H1 (cell line): ENCODE measurements at regions not wholly inside any gene's neighbourhood (a gene's known extent, or its start where the extent isn't known, plus 50 kb on each side); places are given as distances from the start of the nearest gene placed in this dataset.
A peak's percentile ranks its signal among the peaks of the same experiment; 100 is the strongest.

Experiments
- CTCF ChIA-PET: fragments of 300-600 bp; sonication (Branson Sonifier 250); formaldehyde crosslinking; loops from one replicate; lab custom pipeline; 2021; ENCODE audit not compliant: partially characterized antibody; lab: Charles Lee
- POLR2A ChIA-PET: fragments of 300-600 bp; sonication (Branson Sonifier 250); formaldehyde crosslinking; loops from one replicate; lab custom pipeline; 2021; ENCODE audit warnings: inconsistent platforms; ENCODE audit not compliant: partially characterized antibody; lab: Charles Lee
- DNase-seq, 2 experiments: peaks; one replicate each; pipeline versions ENCODE4 v3.0.0 to v3.0.0-alpha.2; 2010 to 2022; ENCODE audit warnings: low spot score in 2 of 2, low read depth in 1 of 2, mixed read lengths in 1 of 2
- FAIRE-seq: peaks from 2 replicates; lab custom pipeline; 2011; peaks lifted over from hg19 to GRCh38; lab: Jason Lieb, UNC
- H2AFZ ChIP-seq: 2 replicates; pipeline ENCODE4 v1.8.1; 2012; ENCODE audit warnings: low read length, inconsistent platforms
- H2AK5ac ChIP-seq: 2 replicates; pipeline ENCODE4 v1.6.1; 2013; ENCODE audit warnings: low read depth, low read length
- H2BK120ac ChIP-seq: replicated peaks from 2 replicates; pipeline ENCODE3; 2013; ENCODE audit warnings: low read depth, low read length, inconsistent platforms
- H2BK12ac ChIP-seq: 2 replicates; pipeline ENCODE4 v1.6.1; 2013; ENCODE audit warnings: low read depth, low read length
- H2BK15ac ChIP-seq: 2 replicates; pipeline ENCODE4 v1.6.1; 2013; ENCODE audit warnings: low read length
- H2BK20ac ChIP-seq: 2 replicates; pipeline ENCODE4 v1.6.1; 2013; ENCODE audit warnings: low read length
- H2BK5ac ChIP-seq: 2 replicates; pipeline ENCODE4 v1.6.1; 2013; ENCODE audit warnings: low read depth, low read length
- H3K14ac ChIP-seq: 2 replicates; pipeline ENCODE4 v1.6.1; 2013; ENCODE audit warnings: inconsistent platforms; ENCODE audit not compliant: insufficient read length
- H3K18ac ChIP-seq: 2 replicates; pipeline ENCODE4 v1.6.1; 2013; ENCODE audit warnings: low read length; ENCODE audit errors: extremely low read depth
- H3K23ac ChIP-seq: 2 replicates; pipeline ENCODE4 v1.6.1; 2013; ENCODE audit warnings: inconsistent platforms; ENCODE audit not compliant: insufficient read length
- H3K23me2 ChIP-seq: 2 replicates; pipeline ENCODE4 v1.6.1; 2013; ENCODE audit warnings: low read depth, low read length
- H3K27ac ChIP-seq: 2 replicates; pipeline ENCODE4 v1.6.1; 2011; ENCODE audit warnings: low read depth, low read length, inconsistent platforms
- H3K27me3 ChIP-seq, 4 experiments: replicated peaks in 1 of 4; 1 replicate in 1 of 4; 2 replicates in 3 of 4; pipeline versions ENCODE4 v1.6.1 to v1.8.1; 2011 to 2013; ENCODE audit warnings: low read length in 3 of 4, mild to moderate bottlenecking in 3 of 4, inconsistent platforms in 2 of 4, mixed read lengths in 2 of 4, moderate library complexity in 1 of 4; ENCODE audit not compliant: control insufficient read depth in 3 of 4, insufficient read depth in 3 of 4; ENCODE audit errors: extremely low read depth in 1 of 4
- H3K36me3 ChIP-seq, 4 experiments: 2 replicates each; pipeline versions ENCODE4 v1.6.1 to v1.8.1; 2011 to 2013; ENCODE audit warnings: mild to moderate bottlenecking in 4 of 4, low read length in 3 of 4, moderate library complexity in 2 of 4, control low read depth in 1 of 4, inconsistent platforms in 1 of 4; ENCODE audit not compliant: insufficient read depth in 4 of 4, control insufficient read depth in 2 of 4
- H3K4ac ChIP-seq: replicated peaks from 2 replicates; pipeline ENCODE3; 2013; ENCODE audit warnings: low read length, low read depth, mixed read lengths, inconsistent platforms; ENCODE audit not compliant: insufficient read length
- H3K4me1 ChIP-seq, 4 experiments: replicated peaks in 1 of 4; 1 replicate in 1 of 4; 2 replicates in 3 of 4; pipeline versions ENCODE4 v1.6.1 to v1.8.1; 2011 to 2013; ENCODE audit warnings: low read length in 3 of 4, inconsistent platforms in 2 of 4, mixed read lengths in 1 of 4; ENCODE audit not compliant: insufficient read depth in 4 of 4, control insufficient read depth in 3 of 4
- H3K4me2 ChIP-seq, 2 experiments: 2 replicates each; pipeline versions ENCODE4 v1.6.1 to v1.8.1; 2011 to 2013; ENCODE audit warnings: low read depth in 2 of 2, low read length in 2 of 2, control low read depth in 1 of 2, inconsistent platforms in 1 of 2, mild to moderate bottlenecking in 1 of 2; ENCODE audit not compliant: insufficient read depth in 1 of 2
- H3K4me3 ChIP-seq, 4 experiments: fragments of 200-600, 300-600 bp in 1 of 4; sonication (generic), shearing (Covaris generic), sonication (Bioruptor Twin) in 1 of 4; 2 replicates each; pipeline versions ENCODE4 v1.5.1 to v1.8.1; 2011 to 2016; ENCODE audit warnings: low read length in 4 of 4, low read depth in 3 of 4, control low read depth in 2 of 4, inconsistent platforms in 2 of 4, mild to moderate bottlenecking in 2 of 4, mixed read lengths in 1 of 4, moderate library complexity in 1 of 4; ENCODE audit not compliant: insufficient read depth in 2 of 4; ENCODE audit errors: extremely low read depth in 1 of 4
- H3K56ac ChIP-seq: replicated peaks from 2 replicates; pipeline ENCODE3; 2013; ENCODE audit warnings: low read depth, mild to moderate bottlenecking, mixed read lengths, low read length, inconsistent platforms; ENCODE audit not compliant: insufficient read length
- H3K79me1 ChIP-seq: 2 replicates; pipeline ENCODE4 v1.6.1; 2013; ENCODE audit warnings: low read depth, low read length, control low read depth
- H3K79me2 ChIP-seq, 2 experiments: 2 replicates each; pipeline versions ENCODE4 v1.6.1 to v1.8.1; 2012 to 2013; ENCODE audit warnings: low read length in 2 of 2, mild to moderate bottlenecking in 2 of 2, inconsistent platforms in 1 of 2; ENCODE audit not compliant: insufficient read depth in 2 of 2, control insufficient read depth in 1 of 2
- H3K9ac ChIP-seq, 4 experiments: replicated peaks in 1 of 4; 1 replicate in 1 of 4; 2 replicates in 3 of 4; pipeline versions ENCODE4 v1.6.1 to v1.8.1; 2011 to 2013; ENCODE audit warnings: low read depth in 3 of 4, low read length in 3 of 4, control low read depth in 2 of 4, mild to moderate bottlenecking in 2 of 4, moderate library complexity in 2 of 4, inconsistent platforms in 1 of 4; ENCODE audit errors: extremely low read depth in 1 of 4
- H3K9me3 ChIP-seq, 2 experiments: 2 replicates each; pipeline versions ENCODE4 v1.6.1 to v1.8.1; 2012 to 2013; ENCODE audit warnings: mild to moderate bottlenecking in 2 of 2, moderate library complexity in 2 of 2, control low read depth in 1 of 2, inconsistent platforms in 1 of 2, low read depth in 1 of 2, low read length in 1 of 2, mixed read lengths in 1 of 2; ENCODE audit not compliant: insufficient read depth in 2 of 2
- H4K20me1 ChIP-seq, 2 experiments: replicated peaks in 1 of 2; 2 replicates each; pipeline versions ENCODE3 to v1.8.1; 2011 to 2013; ENCODE audit warnings: inconsistent platforms in 2 of 2, low read length in 2 of 2, mild to moderate bottlenecking in 1 of 2; ENCODE audit not compliant: insufficient read depth in 2 of 2, control insufficient read depth in 1 of 2
- H4K5ac ChIP-seq: 2 replicates; pipeline ENCODE4 v1.6.1; 2013; ENCODE audit warnings: low read length, low read depth, mixed read lengths, inconsistent platforms; ENCODE audit not compliant: insufficient read length
- H4K8ac ChIP-seq: 2 replicates; pipeline ENCODE4 v1.8.0; 2013; ENCODE audit warnings: mild to moderate bottlenecking, moderate library complexity, low read length, inconsistent platforms; ENCODE audit not compliant: insufficient read depth; ENCODE audit errors: extremely low read depth
- H4K91ac ChIP-seq: replicated peaks from 2 replicates; pipeline ENCODE3; 2013; ENCODE audit warnings: low read length, mixed read lengths, inconsistent platforms; ENCODE audit not compliant: insufficient read length
- WGBS, 2 experiments: shearing (Covaris generic) in 1 of 2; methylation state at CpG; one replicate each; pipeline versions ENCODE4 v1.1.6 to v1.1.7; 2013 to 2015; ENCODE audit warnings: low lambda C conversion rate in 2 of 2, mixed read lengths in 2 of 2, inconsistent platforms in 1 of 2, low coverage in 1 of 2, missing lambda C conversion rate in 1 of 2; ENCODE audit not compliant: insufficient replicate concordance in 2 of 2, insufficient coverage in 1 of 2, insufficient read length in 1 of 2; ENCODE audit errors: extremely low coverage in 1 of 2, missing lambda C conversion rate in 1 of 2; 5-methylcytosine and 5-hydroxymethylcytosine counted together
- TF ChIP-seq, protein P1 (sequence below): IDR thresholded peaks from 2 replicates; pipeline ENCODE4 v1.6.1; 2011; ENCODE audit warnings: low read length, improper control_type of control experiment

DNA sequence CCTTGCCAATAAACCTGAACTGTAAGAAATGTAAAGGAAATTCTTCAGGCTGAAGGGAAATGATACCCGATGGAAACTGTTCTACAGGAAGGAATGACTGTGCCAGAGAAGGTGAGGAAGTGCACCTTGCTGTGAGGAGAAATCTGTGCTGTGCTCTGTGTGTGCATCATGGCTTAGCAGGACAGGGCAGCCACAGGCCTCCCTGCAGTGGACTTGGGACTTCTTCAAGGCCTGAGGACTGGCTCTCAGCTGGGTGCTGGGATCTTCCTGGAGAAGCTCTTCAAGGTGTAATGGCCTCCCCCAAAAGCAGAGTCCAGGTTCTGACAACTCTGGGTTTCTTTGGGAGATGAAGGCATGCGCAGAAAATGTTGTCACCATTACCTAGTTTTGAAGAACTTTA is 145.1 kb downstream of the UQCRFS1 start:
- ChIA-PET CTCF (interaction anchor here (0.7 kb wide), 1 partner anchor 22 kb away, joined by 3 read pairs; no protein-coding TSS in a partner anchor), POLR2A (no interaction called here)
- TF ChIP-seq, protein P1, sequence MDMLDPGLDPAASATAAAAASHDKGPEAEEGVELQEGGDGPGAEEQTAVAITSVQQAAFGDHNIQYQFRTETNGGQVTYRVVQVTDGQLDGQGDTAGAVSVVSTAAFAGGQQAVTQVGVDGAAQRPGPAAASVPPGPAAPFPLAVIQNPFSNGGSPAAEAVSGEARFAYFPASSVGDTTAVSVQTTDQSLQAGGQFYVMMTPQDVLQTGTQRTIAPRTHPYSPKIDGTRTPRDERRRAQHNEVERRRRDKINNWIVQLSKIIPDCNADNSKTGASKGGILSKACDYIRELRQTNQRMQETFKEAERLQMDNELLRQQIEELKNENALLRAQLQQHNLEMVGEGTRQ = no peak
- TF ChIP-seq, all 59 proteins: peak for 0

More for the DNA sequence above, 145.1 kb downstream of the UQCRFS1 start:
- no peak for FAIRE-seq
- Histone ChIP-seq H3K4me1 (peaks cover 1 to 8% (median 4%) of the 10 kb centered on the region in 4 experiments; a peak in 5 of 7 replicates), H3K4me3 (no peak overlapping the region), H3K4me2 (no peak overlapping the region), H4K91ac (no peak overlapping the region), H2AFZ (no peak overlapping the region), H2BK120ac (no peak overlapping the region), H4K20me1 (no peaks in the 10 kb centered on the region), H3K18ac (no peak overlapping the region), H3K9ac (no peak overlapping the region), H3K36me3 (no peaks in the 10 kb centered on the region), H2BK15ac (peak overlapping the region; percentile 81; the same call in 1 of the 2 replicates), H3K9me3 (no peaks in the 10 kb centered on the region), H2BK20ac (no peak overlapping the region), H2AK5ac (no peak overlapping the region), H3K4ac (no peak overlapping the region), H3K14ac (no peak overlapping the region), H3K79me1 (no peaks in the 10 kb centered on the region), H2BK12ac (0 out of 2 replicates have a peak overlapping the region, but pooled peaks have one; percentile 63), H3K27ac (no peak overlapping the region), H3K79me2 (no peaks in the 10 kb centered on the region), H3K23me2 (no peaks in the 10 kb centered on the region), H3K23ac (no peak overlapping the region), H3K27me3 (no peaks in the 10 kb centered on the region), H4K8ac (no peak overlapping the region), H2BK5ac (no peak overlapping the region), H3K56ac (no peak overlapping the region), H4K5ac (no peak overlapping the region)
- 81% methylated on average over 2 of the region's 2 CpGs; no CpG with 5 or more reads in 1 of the 2 experiments for WGBS, 2 experiments
- no peak for DNase-seq
